ENCODE measurements at regions not wholly inside any gene's neighbourhood (a gene's known extent, or its start where the extent isn't known, plus 50 kb on each side); places are given as distances from the start of the nearest gene placed in this dataset.

DNA sequence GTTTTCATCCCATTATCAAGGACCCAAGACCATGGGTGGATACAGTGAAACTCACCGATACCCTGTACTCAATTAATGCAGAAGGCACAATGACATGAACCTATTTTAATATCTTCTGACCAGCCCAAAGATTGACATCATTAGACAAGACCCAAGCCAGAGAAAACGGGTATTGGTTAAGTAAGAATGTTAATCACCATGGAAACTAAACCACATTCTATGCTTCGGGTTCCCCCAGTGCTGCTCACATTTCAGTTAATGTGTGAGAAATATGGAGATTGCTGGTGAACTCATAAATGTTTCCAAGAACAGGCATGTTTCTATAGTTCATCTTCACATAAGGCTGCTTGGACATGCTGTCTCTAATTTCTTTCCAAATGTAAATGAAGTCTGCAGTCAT is 77.0 kb downstream of the IRX2 start:
- TF ChIP-seq POLR2AphosphoS5 (IDR thresholded peaks at IDR 0.05; ENCODE audit: insufficient read depth, low read depth, low read length) (no peak), EZH2 (IDR thresholded peaks at IDR 0.05; ENCODE audit: borderline replicate concordance, low read depth, low read length, severe bottlenecking) (no peak), CTCF (IDR thresholded peaks at IDR 0.05; ENCODE audit: extremely low read depth in 1 of 2, insufficient read depth in 1 of 2, low read depth in 1 of 2, low read length in 2 of 2) (no peak), JUN (IDR thresholded peaks at IDR 0.05; ENCODE audit: borderline replicate concordance, insufficient read depth, insufficient read length, low read depth) (no peak), POLR2A (IDR thresholded peaks at IDR 0.05; ENCODE audit: low read depth, low read length) (no peak), MYC (IDR thresholded peaks at IDR 0.05; ENCODE audit: low read depth, low read length) (no peak), FOS (IDR thresholded peaks at IDR 0.05; ENCODE audit: borderline replicate concordance, insufficient read depth, low read length) (no peak), MAX (IDR thresholded peaks at IDR 0.05; ENCODE audit: insufficient read depth, insufficient read length) (no peak)

Measured in endothelial cell of umbilical vein (primary cell).